GM18907 (cell line): ENCODE measurements at regions not wholly inside any gene's neighbourhood (a gene's known extent, or its start where the extent isn't known, plus 50 kb on each side); places are given as distances from the start of the nearest gene placed in this dataset.
"Not testable (repeated sequence)": the region's sequence is repeated elsewhere in the genome, so short reads cannot be mapped to it uniquely, and the experiment has no call there.

Experiments
- ATAC-seq: cut with Tn5 transposase; IDR thresholded peaks from one replicate; pipeline ENCODE4 v1.9.1; 2021; ENCODE audit warnings: mild to moderate bottlenecking, moderate library complexity; ENCODE audit not compliant: unreplicated experiment

- ATAC-seq, result no peak
These were observed 875.5 kb downstream of the C4orf33 start for GRCh38 chr4:129971419-129971818.

DNA sequence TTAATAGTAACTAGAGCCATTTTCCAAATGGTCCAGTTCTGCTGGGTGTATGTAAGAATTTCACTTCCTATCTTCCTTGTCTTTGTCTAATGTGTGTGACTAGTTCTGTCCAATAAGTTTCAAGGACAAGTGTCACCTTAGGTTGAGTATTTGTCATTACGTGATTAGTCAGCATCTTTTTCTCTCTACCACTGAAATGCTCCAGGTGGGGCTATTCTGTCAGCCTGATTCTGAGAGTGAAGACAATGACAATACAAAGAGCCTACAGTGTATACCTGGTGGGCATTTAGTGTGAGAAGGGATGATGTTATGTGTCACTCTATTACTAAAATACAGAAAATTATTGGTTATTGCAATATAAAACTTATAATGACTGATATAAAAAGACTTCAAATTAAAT lies 876.3 kb downstream of the C4orf33 start:
- ATAC-seq, result peak; percentile 70

DNA sequence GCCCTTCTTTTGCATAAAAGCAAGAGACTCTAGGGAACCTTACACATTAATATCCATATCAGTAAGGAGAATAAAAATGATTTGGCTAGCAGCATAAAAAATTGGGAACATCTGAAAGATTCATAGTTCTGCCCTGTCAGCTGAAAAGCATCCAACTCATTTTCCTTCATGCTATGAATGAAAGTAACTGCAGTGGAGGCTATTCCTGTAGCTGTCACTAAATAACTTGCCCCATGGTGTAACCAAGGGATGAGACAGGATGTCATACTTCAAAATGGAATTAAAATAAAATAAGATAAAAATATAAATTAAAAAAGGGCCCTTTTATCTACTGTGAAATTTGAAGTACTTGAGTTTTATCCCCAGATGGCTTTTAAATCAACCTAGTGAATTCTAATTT lies 878.8 kb downstream of the C4orf33 start:
- ATAC-seq, result no peak

- ATAC-seq, result no peak
These were observed 882.4 kb downstream of the C4orf33 start for GRCh38 chr4:129978315-129978714.

DNA sequence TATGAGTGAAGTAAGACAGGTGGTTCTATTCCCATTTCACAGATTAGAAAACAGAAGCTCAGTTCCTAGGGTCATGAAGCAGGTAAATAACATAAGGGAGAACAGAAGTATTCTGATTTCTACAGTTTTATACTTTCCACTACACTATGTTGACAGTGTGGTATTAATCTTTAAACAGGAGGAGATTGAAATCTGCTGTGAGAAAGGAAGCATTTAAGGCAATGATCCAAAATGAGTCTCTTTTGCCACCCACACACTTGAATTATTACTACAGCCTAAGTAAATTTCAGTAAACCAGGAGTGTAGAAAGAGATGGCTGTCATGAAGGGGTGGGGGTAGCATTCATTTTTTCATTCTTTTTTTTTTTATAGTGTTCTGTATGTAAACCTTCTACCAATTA lies 893.0 kb downstream of the C4orf33 start:
- ATAC-seq, result no peak

- peak; percentile 89 for ATAC-seq
These were observed 898.8 kb downstream of the C4orf33 start for GRCh38 chr4:129994715-129995114.

DNA sequence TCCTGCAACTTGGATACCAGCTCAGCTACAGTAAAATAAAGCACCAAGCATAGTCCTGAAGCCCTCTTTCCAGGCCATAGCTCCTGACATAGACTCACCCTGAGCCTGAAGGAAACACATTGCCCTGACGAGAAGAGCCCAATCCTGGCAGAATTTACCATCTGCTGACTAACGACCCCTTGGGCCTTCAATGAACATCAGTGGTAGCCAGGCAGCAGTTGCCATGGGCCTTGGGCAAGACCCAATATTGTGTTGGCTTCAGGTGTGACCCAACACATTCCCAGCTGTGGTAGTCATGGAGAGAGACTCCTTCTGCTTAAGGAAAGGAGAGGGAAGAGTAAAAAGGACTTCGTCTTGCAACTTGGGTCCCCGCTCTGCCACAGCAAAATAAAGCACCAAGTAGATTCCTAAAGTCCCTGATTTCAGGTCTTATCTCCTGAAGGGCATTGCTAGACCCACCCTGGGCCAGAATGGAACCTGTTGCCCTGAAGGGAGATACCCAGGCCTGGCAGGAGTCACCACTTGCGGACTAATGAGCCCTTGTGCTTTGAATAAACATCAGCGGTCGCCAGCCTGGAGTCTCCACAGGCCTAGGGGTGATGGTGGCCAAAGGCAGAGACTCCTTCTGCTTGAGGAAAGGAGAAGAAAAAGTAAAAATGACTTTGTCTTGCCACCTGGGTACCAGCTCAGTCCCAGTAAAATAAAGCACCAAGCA lies 902.6 kb downstream of the C4orf33 start:
- no peak for ATAC-seq

DNA sequence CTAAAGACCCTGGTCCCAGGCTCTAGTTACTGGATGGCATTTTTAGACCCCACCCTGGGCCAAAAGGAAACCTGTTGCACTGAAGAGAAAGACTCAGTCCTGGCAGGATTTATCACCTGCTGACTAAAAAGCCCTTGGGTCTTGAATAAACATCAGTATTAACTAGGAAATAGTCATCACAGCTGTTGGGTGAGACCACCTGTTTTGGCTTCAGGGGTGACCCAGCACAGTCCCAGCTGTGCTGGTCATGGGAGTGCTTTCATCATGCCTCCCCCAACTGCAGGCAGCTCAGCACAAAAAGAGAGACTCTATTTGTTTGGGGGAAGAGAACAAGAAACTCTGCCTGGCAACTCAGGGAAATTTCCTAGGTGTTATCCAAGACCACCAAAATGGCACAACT lies 903.2 kb downstream of the C4orf33 start:
- no peak for ATAC-seq

- ATAC-seq, result no peak
These were observed 912.5 kb downstream of the C4orf33 start for GRCh38 chr4:130008461-130008860.

GRCh38 chr4:130012806-130013205 lies 916.9 kb downstream of the C4orf33 start:
- not testable (repeated sequence) for ATAC-seq

DNA sequence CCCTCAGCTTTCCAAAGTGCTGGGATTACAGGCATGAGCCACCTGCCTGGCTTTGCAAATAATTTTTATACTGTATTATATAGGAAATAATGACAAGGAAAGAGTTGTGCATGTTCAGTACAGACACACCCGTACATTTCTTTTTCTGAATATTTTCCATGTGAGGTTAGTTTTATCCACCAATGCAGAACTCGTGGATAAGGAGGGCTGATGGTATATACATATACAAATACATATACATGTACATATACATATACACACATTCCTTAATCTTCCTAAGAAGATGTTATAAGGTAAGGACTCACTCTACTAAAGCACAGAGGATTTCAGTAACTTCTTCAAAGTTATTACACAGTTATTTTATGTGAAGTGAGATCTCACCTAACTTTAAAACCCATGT lies 925.8 kb downstream of the C4orf33 start:
- no peak for ATAC-seq

DNA sequence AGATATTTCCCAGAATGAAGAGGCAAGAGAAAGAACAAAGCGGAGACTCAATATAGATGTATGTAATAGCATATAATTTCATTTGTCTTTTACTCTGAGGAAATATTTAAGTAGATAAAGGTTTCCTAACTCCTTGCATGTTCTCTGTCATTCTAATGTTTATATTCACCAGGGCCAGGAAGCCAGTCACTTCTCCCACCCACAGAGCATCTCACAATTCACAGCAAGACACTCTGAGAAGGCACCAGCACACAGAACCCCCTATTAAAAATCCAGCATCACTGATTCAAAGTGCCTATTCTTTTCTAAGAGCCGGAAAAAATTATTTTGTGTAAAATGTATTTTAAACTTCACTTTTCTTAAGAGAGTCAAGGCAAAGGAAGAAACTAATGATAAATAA lies 927.1 kb downstream of the C4orf33 start:
- ATAC-seq, result no peak

DNA sequence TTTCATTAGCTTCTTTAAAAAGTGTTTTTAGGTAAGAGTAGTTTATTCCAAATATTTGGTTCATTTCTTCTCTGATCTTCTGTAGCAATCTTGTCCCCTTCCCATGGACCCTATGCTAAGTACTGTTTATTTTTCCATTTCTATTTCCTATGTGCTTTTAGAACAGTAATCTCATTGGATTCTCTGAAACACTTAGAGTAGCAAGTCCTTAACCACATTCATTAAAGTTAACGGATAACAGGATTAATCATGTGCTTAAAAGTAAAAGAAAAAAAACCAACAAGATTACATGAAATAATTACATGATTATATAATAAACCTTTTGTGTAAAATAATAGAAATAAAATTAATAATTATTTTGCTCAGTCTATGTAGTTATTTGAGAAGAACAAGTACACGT lies 929.7 kb downstream of the C4orf33 start:
- ATAC-seq, result no peak

GRCh38 chr4:130026185-130026584 lies 930.2 kb downstream of the C4orf33 start:
- no peak for ATAC-seq

GRCh38 chr4:130027973-130028372 lies 932.0 kb downstream of the C4orf33 start:
- ATAC-seq, result no peak

DNA sequence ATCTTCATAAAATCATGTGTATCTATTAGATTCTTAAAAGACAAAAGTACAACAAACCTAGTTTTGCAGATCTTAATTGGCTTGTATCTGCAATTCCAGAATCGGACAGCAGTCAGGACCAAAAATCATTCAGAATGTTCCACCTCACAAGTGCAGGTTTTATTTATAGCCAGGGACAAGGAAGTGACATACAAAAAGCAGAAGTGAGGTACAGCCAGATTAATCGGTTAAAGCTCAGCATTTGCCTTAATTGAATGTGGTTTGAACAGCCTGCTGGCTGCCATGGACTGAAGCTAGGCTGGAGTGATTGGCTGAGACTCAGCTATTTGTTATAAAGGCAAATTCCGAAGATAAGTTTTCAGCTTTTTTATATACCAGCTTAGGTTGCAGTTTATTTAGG lies 932.6 kb downstream of the C4orf33 start:
- peak; percentile 97 for ATAC-seq

DNA sequence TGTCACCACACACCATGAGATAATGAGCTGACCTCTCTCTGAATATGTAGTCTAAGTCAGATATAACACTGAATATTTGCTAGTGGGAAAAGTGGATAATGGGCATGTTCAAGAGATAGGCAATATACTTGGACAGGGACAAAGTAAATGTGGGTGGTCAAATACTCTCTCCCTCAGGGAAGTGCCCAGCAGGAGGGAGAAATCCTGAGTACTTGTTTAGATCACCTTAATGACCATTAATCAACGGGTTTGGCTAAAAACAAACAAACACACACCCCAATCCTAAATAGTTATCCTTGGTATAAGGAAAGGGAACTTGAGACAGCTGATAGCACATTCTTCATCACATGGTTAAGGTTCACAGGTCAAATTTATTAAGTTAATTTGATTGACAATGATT lies 933.5 kb downstream of the C4orf33 start:
- ATAC-seq, result no peak

GRCh38 chr4:130031858-130032257 lies 935.9 kb downstream of the C4orf33 start:
- ATAC-seq, result no peak

DNA sequence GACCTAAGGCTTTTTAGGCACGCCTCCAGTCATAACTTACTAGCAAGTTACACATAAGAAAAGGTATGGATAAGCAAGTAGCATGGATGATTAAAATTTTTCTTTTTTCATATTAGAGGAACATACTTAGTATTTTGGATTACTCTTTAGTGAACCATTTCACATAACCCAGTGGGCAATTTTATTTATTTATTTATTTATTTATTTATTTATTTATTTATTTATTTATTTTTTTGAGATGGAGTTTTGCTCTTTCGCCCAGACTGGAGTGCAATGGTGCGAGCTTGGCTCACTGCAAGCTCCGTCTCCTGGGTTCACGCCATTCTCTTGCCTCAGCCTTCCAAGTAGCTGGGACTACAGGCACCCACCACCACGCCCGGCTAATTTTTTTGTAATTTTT lies 937.7 kb downstream of the C4orf33 start:
- ATAC-seq, result not testable (repeated sequence)

- no peak for ATAC-seq
These were observed 938.9 kb downstream of the C4orf33 start for GRCh38 chr4:130034876-130035275.

DNA sequence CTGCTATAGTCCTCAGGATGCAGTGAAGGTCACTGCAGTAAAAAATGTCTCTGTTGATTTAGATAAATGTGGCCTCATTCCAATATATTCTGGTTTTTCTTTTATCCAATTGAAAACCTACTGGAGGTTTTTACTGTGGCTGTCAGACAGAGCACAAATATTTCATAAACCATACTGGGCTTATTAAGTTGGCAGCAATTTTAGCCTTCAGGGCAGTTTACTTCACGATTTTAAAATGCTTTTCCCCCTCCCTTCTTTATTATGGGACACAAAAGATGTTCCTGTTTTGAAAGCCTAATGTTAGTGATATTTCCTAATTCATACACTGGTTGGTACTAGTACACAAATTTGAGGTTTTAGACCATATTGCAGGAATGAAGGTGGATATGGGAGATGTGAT lies 939.4 kb downstream of the C4orf33 start:
- ATAC-seq, result no peak

DNA sequence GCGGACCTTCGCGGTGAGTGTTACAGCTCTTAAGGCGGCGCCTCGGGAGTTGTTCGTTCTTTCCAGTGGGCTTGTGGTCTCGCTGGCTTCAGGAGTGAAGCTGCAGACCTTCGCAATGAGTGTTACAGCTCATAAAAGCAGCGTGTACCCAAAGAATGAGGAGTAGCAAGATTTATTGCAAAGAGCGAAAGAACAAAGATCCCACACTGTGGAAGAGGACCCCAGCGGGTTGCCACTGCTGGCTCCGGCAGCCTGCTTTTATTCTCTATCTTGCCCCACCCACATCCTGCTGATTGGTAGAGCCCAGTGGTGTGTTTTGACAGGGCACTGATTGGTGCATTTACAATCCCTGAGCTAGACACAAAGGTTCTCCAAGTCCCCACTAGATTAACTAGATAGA lies 941.9 kb downstream of the C4orf33 start:
- not testable (repeated sequence) for ATAC-seq

DNA sequence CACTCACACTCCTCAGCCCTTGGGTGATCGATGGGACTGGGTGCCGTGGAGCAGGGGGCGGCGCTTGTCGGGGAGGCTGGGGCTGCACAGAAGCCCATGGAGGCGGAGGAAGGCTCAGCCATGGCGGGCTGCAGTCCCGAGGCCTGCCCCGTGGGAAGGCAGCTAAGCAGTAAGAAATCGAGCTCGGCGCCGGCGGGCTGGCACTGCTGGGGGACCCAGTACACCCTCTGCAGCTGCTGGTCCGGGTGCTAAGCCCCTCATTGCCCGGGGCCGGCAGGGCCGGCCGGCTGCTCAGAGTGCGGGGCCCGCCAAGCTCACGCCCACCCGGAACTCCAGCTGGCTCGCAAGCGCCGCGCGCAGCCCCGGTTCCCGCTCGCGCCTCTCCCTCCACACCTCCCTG lies 942.6 kb downstream of the C4orf33 start:
- ATAC-seq, result not testable (repeated sequence)
